BJ (cell line): ENCODE measurements at regions not wholly inside any gene's neighbourhood (a gene's known extent, or its start where the extent isn't known, plus 50 kb on each side); places are given as distances from the start of the nearest gene placed in this dataset.

Experiments
- CTCF ChIA-PET: fragments of 350-600 bp; formaldehyde crosslinking; extraction: SDS; loops from one replicate; lab custom pipeline; 2021; ENCODE audit warnings: antibody characterized with exemption, inconsistent platforms; lab: Yijun Ruan, JAX
- POLR2A ChIA-PET: fragments of 300-600 bp; sonication (Branson Sonifier 250); formaldehyde crosslinking; extraction: SDS; loops from one replicate; lab custom pipeline; 2021; ENCODE audit warnings: antibody characterized with exemption; lab: Charles Lee
- DNase-seq: peaks from one replicate; pipeline ENCODE4 v3.0.0-alpha.2; 2011; ENCODE audit warnings: low read depth
- H3K27me3 ChIP-seq: 2 replicates; pipeline ENCODE4 v1.6.0; 2011; ENCODE audit warnings: low read length; ENCODE audit not compliant: control insufficient read depth, insufficient read depth
- H3K36me3 ChIP-seq: 2 replicates; pipeline ENCODE4 v1.5.1; 2011; ENCODE audit warnings: low read length; ENCODE audit not compliant: control insufficient read depth, insufficient read depth
- H3K4me3 ChIP-seq: 2 replicates; pipeline ENCODE4 v1.5.1; 2011; ENCODE audit warnings: low read depth, mild to moderate bottlenecking, control low read depth, low read length
- TF ChIP-seq, protein P1 (sequence below): IDR thresholded peaks from 2 replicates; pipeline ENCODE4 v1.5.1; 2011; ENCODE audit warnings: low read depth, mild to moderate bottlenecking, control low read depth, inconsistent platforms, low read length, moderate library complexity; ENCODE audit not compliant: insufficient read depth

DNA sequence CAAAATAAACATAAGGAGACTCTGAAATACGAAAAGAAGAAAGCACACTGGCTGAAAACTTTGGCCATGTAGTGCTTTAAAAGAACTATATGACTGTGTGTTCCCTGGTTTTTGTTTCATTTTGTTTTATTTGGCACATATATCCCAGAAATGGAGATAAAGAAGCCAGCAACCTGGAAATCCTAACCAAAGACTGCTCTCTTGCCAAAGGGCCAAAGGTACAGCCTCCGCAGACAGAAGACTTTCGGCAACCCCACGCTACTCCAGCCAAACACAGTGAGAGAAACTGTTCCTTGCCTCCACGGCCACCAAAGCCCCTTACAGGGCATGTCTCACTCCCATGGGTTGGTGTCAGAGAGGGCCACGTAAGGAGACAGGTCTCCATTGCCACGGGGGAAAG is 381.2 kb upstream of the NETO1 start:
- no peaks in the 10 kb centered on the region for H3K27me3 ChIP-seq
- ChIA-PET POLR2A (no interaction called here), CTCF (no interaction called here)
- TF ChIP-seq, protein P1, sequence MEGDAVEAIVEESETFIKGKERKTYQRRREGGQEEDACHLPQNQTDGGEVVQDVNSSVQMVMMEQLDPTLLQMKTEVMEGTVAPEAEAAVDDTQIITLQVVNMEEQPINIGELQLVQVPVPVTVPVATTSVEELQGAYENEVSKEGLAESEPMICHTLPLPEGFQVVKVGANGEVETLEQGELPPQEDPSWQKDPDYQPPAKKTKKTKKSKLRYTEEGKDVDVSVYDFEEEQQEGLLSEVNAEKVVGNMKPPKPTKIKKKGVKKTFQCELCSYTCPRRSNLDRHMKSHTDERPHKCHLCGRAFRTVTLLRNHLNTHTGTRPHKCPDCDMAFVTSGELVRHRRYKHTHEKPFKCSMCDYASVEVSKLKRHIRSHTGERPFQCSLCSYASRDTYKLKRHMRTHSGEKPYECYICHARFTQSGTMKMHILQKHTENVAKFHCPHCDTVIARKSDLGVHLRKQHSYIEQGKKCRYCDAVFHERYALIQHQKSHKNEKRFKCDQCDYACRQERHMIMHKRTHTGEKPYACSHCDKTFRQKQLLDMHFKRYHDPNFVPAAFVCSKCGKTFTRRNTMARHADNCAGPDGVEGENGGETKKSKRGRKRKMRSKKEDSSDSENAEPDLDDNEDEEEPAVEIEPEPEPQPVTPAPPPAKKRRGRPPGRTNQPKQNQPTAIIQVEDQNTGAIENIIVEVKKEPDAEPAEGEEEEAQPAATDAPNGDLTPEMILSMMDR, result no peak
- no peak for DNase-seq
- H3K4me3 ChIP-seq, result no peak overlapping the region
- no peaks in the 10 kb centered on the region for H3K36me3 ChIP-seq

DNA sequence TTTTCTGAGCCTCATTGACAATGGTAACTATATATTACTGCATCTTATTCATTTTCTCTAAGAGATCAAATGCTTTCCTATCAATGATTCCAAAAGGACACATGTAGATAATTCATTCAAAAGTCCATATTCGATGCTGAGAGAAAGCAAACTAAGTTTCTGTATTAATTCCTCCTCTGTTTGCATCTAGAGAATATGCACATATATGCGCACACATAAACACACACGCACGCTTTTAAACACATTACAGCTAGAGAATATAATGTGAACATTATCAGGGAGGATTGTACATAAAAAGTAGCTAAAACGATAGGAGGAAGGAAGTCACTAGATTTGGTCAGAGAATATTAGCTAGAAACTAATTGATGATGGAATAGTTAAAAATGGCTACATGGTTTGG is 379.0 kb upstream of the NETO1 start:
- Histone ChIP-seq H3K4me3 (no peak overlapping the region), H3K27me3 (no peaks in the 10 kb centered on the region), H3K36me3 (no peaks in the 10 kb centered on the region)
- ChIA-PET CTCF (interaction anchor here (1.7 kb wide), 1 partner anchor 11 kb away, joined by 4 read pairs; no protein-coding TSS in a partner anchor), POLR2A (no interaction called here)
- TF ChIP-seq, protein P1, result no peak
- no peak for DNase-seq

DNA sequence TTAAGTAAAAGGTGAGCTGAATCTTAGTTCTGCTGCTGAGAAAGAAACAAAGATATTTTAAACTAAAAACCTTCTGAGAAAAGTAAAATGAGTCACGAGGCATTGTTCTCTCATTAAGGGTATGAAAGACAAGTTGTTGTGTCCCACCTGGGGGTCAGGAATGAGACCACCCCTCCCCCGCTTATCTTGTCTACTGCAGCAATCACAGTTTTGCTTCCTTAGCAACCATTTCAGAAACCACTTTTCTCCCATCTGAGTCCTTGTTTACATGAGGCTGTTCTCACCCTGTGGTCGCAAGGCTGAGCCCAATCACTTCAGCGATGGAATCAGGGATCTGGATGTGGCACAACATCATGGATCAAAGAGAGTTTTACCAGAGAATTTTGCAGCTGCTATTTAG is 377.6 kb upstream of the NETO1 start:
- H3K4me3 ChIP-seq, result no peak overlapping the region
- POLR2A ChIA-PET, result no interaction called here
- no peaks in the 10 kb centered on the region for H3K27me3 ChIP-seq
- H3K36me3 ChIP-seq, result no peaks in the 10 kb centered on the region
- TF ChIP-seq, protein P1, result no peak
- CTCF ChIA-PET, result interaction anchor here (0.6 kb wide), 1 partner anchor 57 kb away, joined by 3 read pairs; no protein-coding TSS in a partner anchor
- DNase-seq, result no peak

DNA sequence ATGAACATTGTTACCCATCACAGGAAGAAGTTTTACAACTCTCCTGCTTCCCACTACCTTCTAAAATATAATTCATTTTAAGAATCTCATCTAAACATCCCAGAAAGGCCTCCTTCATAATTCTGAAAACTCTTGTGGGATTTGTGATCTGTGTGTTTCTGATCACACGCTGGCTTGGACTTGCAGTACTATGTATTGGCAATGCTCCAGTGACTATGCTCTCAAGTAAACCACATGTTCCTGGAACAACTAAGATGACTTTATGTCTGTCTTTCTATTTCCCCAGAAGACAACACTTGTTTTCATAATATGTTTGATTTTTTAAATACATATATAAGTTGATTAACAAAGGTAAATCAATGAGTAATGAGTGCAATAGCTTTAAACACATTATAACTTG is 376.6 kb upstream of the NETO1 start:
- Histone ChIP-seq H3K36me3 (no peaks in the 10 kb centered on the region), H3K27me3 (no peaks in the 10 kb centered on the region), H3K4me3 (no peak overlapping the region)
- DNase-seq, result no peak
- POLR2A ChIA-PET, result no interaction called here
- TF ChIP-seq, protein P1, result no peak
- CTCF ChIA-PET, result no interaction called here

DNA sequence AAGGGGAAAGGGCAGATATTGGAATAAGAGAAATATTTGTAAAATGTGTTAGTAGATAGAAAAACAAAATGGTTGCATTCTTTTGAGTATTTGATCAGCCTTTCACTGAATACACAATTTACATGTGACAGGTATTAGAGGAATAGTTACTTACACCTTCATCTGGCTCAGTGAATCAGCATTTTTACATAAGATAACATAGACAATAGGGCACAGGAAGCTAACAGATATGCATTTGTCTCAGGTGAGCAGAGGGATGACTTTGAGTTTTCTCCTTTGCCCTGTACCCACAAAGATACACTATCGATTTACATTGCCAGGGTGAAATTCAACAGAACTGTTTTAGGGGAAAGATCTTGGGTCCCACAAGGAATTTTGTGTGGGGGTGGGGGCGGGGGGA is 373.1 kb upstream of the NETO1 start:
- CTCF ChIA-PET, result no interaction called here
- DNase-seq, result no peak
- Histone ChIP-seq H3K4me3 (no peak overlapping the region), H3K36me3 (no peaks in the 10 kb centered on the region), H3K27me3 (no peaks in the 10 kb centered on the region)
- POLR2A ChIA-PET, result no interaction called here
- TF ChIP-seq, protein P1, result no peak
